WTC11 (cell line): ENCODE measurements at regions not wholly inside any gene's neighbourhood (a gene's known extent, or its start where the extent isn't known, plus 50 kb on each side); places are given as distances from the start of the nearest gene placed in this dataset.

Experiments
- NFE2L1 ChIP-seq: sonication (generic); formaldehyde crosslinking; IDR thresholded peaks from 2 replicates; pipeline ENCODE4 v1.8.1; 2023; ENCODE audit warnings: missing genetic modification reagents
- NFYB ChIP-seq: sonication (generic); formaldehyde crosslinking; conservative IDR thresholded peaks from 2 replicates; pipeline ENCODE4 v1.8.0; 2022; ENCODE audit warnings: low read depth, missing genetic modification reagents
- TF ChIP-seq, protein P1 (sequence below): fragments of 200-600 bp; IDR thresholded peaks from 2 replicates; pipeline ENCODE4 v1.8.0; 2022; ENCODE audit warnings: antibody characterized with exemption

DNA sequence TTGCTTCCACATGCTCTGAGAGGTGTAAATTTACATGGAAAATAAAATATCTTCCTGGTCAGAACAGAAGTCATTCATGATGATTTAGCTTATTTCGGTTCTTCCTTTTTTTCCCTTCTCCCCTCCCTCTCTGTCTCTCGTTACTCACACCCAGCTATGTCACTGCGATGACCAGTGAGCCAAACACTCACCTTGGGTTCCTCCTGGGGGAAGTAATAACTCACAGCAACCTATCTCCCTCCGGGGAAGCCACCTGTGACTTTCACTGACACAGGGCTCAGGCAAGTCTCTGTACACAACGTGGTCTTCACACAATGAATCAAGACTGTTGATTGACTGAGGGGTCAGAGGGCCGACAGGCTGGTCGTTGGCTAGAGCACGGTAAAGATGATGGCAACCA is 135.3 kb upstream of the VANGL1 start:
- TF ChIP-seq, protein P1, sequence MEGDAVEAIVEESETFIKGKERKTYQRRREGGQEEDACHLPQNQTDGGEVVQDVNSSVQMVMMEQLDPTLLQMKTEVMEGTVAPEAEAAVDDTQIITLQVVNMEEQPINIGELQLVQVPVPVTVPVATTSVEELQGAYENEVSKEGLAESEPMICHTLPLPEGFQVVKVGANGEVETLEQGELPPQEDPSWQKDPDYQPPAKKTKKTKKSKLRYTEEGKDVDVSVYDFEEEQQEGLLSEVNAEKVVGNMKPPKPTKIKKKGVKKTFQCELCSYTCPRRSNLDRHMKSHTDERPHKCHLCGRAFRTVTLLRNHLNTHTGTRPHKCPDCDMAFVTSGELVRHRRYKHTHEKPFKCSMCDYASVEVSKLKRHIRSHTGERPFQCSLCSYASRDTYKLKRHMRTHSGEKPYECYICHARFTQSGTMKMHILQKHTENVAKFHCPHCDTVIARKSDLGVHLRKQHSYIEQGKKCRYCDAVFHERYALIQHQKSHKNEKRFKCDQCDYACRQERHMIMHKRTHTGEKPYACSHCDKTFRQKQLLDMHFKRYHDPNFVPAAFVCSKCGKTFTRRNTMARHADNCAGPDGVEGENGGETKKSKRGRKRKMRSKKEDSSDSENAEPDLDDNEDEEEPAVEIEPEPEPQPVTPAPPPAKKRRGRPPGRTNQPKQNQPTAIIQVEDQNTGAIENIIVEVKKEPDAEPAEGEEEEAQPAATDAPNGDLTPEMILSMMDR, result no peak
- no peak for TF ChIP-seq NFYB (CRISPR knock-in tag)
- no peak for TF ChIP-seq NFE2L1 (CRISPR knock-in tag)
